RWPE2 (cell line): ENCODE measurements at regions not wholly inside any gene's neighbourhood (a gene's known extent, or its start where the extent isn't known, plus 50 kb on each side); places are given as distances from the start of the nearest gene placed in this dataset.

ENCODE experiments used
- ATAC-seq: fragments of 200-7000 bp; cut with Tn5 transposase; 3 replicates; pipeline ENCODE4 v1.9.1; 2021; ENCODE audit warnings: low read depth
- DNase-seq: peaks from one replicate; pipeline ENCODE4 v3.0.0-alpha.2; 2020; ENCODE audit warnings: low spot score
- H3K27ac ChIP-seq: fragments of 450-650 bp; 2 replicates; pipeline ENCODE4 v1.5.1; 2017; ENCODE audit warnings: mild to moderate bottlenecking; ENCODE audit not compliant: poor library complexity, severe bottlenecking
- H3K27me3 ChIP-seq: fragments of 250-450 bp; sonication (Bioruptor Pico); 2 replicates; pipeline ENCODE4 v1.5.1; 2021; ENCODE audit warnings: mild to moderate bottlenecking, moderate library complexity; ENCODE audit not compliant: insufficient read depth, poor library complexity, severe bottlenecking
- H3K36me3 ChIP-seq: fragments of 250-450 bp; sonication (Bioruptor Pico); 2 replicates; pipeline ENCODE4 v1.5.1; 2020; ENCODE audit warnings: low read depth, mild to moderate bottlenecking, moderate library complexity
- H3K4me1 ChIP-seq: fragments of 250-450 bp; sonication (Bioruptor Pico); 2 replicates; pipeline ENCODE4 v1.5.1; 2021; ENCODE audit warnings: mild to moderate bottlenecking, moderate library complexity; ENCODE audit not compliant: insufficient read depth, poor library complexity, severe bottlenecking
- H3K4me3 ChIP-seq: fragments of 250-450 bp; sonication (Bioruptor Pico); 2 replicates; pipeline ENCODE4 v1.5.1; 2021; ENCODE audit warnings: mild to moderate bottlenecking, moderate library complexity; ENCODE audit not compliant: severe bottlenecking
- H3K9me3 ChIP-seq: fragments of 250-450 bp; sonication (Bioruptor Pico); 2 replicates; pipeline ENCODE4 v1.5.1; 2021; ENCODE audit warnings: mild to moderate bottlenecking, moderate library complexity; ENCODE audit not compliant: severe bottlenecking
- CTCF ChIP-seq: fragments of 450-650 bp; IDR thresholded peaks from one replicate; pipeline ENCODE4 v1.5.1; 2017; ENCODE audit warnings: mild to moderate bottlenecking, moderate library complexity; ENCODE audit not compliant: poor library complexity, severe bottlenecking

- no peak overlapping the region for H3K4me3 ChIP-seq
- no peaks in the 10 kb centered on the region for H3K27me3 ChIP-seq
- no peaks in the 10 kb centered on the region for H3K9me3 ChIP-seq
- no peak overlapping the region for H3K27ac ChIP-seq
- no peaks in the 10 kb centered on the region for H3K4me1 ChIP-seq
- no peak for TF ChIP-seq CTCF
- no peaks in the 10 kb centered on the region for H3K36me3 ChIP-seq
- no peak for DNase-seq
- no peak for ATAC-seq
These were observed 180.1 kb upstream of the MMS22L start for GRCh38 chr6:97462938-97463598.

DNA sequence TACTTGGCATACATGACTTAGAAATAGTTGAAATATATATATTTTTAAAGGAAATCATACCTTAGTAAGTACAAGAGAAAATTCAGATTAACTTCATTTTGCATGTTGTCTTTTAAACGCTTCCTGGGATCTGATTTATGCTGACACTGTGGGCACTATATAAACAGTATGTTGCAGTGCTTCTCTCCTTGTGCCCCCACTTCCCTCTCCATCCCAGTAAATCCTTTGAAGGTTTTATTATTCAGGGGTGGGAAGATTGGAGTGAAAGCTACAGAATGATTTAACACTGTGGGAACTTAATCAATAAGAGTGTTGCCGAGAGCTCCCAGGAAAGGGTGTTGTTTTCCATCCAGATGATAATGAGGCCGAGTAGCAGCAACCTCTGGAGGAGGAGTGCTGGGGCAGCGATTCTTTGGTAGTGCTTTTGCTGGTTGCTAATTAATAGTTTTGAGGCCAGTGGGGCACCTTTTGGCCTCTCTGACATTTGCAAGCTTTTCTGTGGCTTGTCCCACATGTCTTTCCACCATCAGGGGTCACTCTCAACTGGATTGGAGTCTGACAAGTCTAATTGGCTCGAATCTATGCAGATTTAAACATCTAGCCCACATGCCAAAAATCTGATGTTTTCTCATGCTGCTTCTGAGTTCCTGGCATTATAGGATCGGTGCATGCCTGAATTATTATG lies 183.0 kb upstream of the MMS22L start:
- Histone ChIP-seq H3K4me1 (no peaks in the 10 kb centered on the region), H3K27me3 (no peaks in the 10 kb centered on the region), H3K9me3 (no peaks in the 10 kb centered on the region), H3K27ac (no peak overlapping the region), H3K4me3 (no peak overlapping the region), H3K36me3 (no peaks in the 10 kb centered on the region)
- ATAC-seq: no peak
- no peak for TF ChIP-seq CTCF
- no peak for DNase-seq

GRCh38 chr6:97468981-97469380 lies 186.0 kb upstream of the MMS22L start:
- Histone ChIP-seq H3K4me1 (no peaks in the 10 kb centered on the region), H3K9me3 (no peaks in the 10 kb centered on the region), H3K36me3 (no peaks in the 10 kb centered on the region), H3K27ac (no peak overlapping the region), H3K27me3 (no peaks in the 10 kb centered on the region), H3K4me3 (no peak overlapping the region)
- DNase-seq (no peak), ATAC-seq (no peak)
- no peak for TF ChIP-seq CTCF

DNA sequence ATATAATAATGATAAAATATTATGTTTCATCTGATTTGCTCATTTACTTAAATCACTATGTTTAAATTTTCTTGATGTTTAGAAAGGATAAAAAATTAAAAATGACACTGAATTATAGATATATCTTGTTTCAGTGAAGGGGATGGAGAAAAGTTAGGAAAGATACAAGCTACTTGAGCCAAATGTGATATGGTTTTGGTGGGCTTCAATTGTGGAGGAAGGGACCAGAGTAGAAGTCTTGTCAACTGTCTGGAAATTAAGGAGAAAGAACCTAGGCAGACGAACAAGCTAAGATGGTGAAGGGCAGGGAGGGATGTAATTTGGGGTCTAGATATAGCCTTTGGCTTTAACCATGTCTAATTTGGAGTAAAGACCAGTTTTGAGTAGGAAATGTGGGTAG lies 186.4 kb upstream of the MMS22L start:
- no peak overlapping the region for H3K27ac ChIP-seq

More for the DNA sequence above, 186.4 kb upstream of the MMS22L start:
- no peaks in the 10 kb centered on the region for H3K4me1 ChIP-seq
- DNase-seq (no peak), ATAC-seq (no peak)
- H3K27me3 ChIP-seq: no peaks in the 10 kb centered on the region
- no peak for TF ChIP-seq CTCF
- no peaks in the 10 kb centered on the region for H3K36me3 ChIP-seq
- no peak overlapping the region for H3K4me3 ChIP-seq
- no peaks in the 10 kb centered on the region for H3K9me3 ChIP-seq
